ENCODE measurements at regions not wholly inside any gene's neighbourhood (a gene's known extent, or its start where the extent isn't known, plus 50 kb on each side); places are given as distances from the start of the nearest gene placed in this dataset.

DNA sequence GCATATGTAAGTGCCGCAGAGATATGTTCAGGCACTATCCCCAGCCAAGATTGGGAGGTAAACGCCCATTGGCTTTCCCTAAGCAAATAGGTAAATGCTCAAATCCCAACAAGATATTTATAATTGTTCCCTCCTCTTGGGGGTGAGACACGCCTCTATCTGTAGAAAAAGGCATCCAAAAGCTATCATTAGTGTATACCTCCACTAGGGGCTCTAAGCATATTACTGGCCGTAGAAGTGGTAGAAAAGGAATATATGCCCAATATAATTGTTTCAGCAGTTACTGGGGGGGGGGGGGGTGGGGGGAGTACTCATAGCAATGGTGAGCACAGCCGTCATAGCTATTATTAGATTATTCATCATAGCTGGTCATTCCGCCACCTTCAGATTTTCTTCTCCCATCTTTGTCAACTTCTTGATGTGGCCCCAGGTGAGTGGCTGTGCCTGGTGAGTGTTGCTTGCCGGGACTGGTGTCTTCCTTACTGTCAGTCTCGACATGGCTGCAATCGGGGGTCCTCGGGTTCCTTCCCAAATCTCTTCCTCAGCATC is 53.3 kb upstream of the WDR1 start:
- Mint-ChIP-seq H3K36me3 (ENCODE audit: low read depth) (no peaks in the 10 kb centered on the region), H3K27ac (no peak overlapping the region), H3K4me1 (peaks cover 33% of the 10 kb centered on the region), H3K27me3 (ENCODE audit: low read depth) (peaks cover 13% of the 10 kb centered on the region), H3K9me3 (no peaks in the 10 kb centered on the region), H3K4me3 (no peak overlapping the region)
- TF ChIP-seq, protein P1, sequence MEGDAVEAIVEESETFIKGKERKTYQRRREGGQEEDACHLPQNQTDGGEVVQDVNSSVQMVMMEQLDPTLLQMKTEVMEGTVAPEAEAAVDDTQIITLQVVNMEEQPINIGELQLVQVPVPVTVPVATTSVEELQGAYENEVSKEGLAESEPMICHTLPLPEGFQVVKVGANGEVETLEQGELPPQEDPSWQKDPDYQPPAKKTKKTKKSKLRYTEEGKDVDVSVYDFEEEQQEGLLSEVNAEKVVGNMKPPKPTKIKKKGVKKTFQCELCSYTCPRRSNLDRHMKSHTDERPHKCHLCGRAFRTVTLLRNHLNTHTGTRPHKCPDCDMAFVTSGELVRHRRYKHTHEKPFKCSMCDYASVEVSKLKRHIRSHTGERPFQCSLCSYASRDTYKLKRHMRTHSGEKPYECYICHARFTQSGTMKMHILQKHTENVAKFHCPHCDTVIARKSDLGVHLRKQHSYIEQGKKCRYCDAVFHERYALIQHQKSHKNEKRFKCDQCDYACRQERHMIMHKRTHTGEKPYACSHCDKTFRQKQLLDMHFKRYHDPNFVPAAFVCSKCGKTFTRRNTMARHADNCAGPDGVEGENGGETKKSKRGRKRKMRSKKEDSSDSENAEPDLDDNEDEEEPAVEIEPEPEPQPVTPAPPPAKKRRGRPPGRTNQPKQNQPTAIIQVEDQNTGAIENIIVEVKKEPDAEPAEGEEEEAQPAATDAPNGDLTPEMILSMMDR (IDR thresholded peaks at IDR 0.05; ENCODE audit: unreplicated experiment in 3 of 3) = no peak

DNA sequence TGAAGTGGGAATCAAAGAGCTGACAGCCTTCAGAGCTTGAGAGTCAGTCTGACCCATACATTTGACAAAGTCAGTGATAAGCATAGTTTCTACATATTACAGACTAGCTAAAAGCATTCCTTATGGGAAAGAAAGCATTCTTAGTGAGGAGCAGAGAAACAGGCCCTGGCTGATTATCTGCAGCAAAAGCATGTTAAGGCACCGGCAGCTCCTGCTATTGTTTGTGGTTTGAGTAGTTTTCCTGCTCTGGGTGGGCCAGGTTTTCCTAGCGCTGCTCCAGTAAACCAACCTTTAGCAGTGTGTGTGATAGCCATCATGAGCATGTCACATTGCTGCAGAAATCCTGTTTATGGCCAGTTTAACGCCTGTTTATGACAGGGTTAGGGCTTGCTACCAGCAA is 51.6 kb upstream of the WDR1 start:
- H3K36me3 Mint-ChIP-seq (ENCODE audit: low read depth) = no peaks in the 10 kb centered on the region
- TF ChIP-seq, protein P1 (IDR thresholded peaks at IDR 0.05; ENCODE audit: unreplicated experiment in 3 of 3) = no peak
- no peaks in the 10 kb centered on the region for H3K9me3 Mint-ChIP-seq
- H3K4me1 Mint-ChIP-seq = peaks cover 15% of the 10 kb centered on the region
- H3K27me3 Mint-ChIP-seq (ENCODE audit: low read depth) = peaks cover 8% of the 10 kb centered on the region
- H3K4me3 Mint-ChIP-seq = no peak overlapping the region
- H3K27ac Mint-ChIP-seq = no peak overlapping the region

DNA sequence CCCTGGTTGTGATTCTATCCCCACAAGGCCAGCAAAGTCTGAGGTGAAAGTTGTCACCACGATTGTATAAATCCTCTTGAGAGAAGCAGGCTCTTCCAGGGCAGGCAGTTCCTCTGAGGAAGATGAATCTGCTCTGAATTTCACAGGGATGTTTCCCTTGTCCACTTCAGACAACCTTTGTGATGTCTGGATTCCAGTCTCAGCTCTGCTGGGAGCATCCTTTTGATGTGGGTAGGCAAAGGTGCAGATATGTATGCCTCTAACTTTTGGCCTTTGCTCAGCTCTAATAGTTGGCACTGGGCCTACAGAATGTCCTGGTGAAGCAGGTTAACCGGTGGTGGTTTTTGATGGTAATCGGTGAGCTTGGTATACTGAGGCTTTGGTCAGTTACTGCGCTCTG is 50.6 kb upstream of the WDR1 start:
- TF ChIP-seq, protein P1 (IDR thresholded peaks at IDR 0.05; ENCODE audit: unreplicated experiment in 3 of 3) = no peak
- no peaks in the 10 kb centered on the region for H3K9me3 Mint-ChIP-seq
- no peak overlapping the region for H3K4me3 Mint-ChIP-seq
- H3K36me3 Mint-ChIP-seq (ENCODE audit: low read depth) = no peaks in the 10 kb centered on the region
- no peak overlapping the region for H3K27ac Mint-ChIP-seq
- peaks cover 4% of the 10 kb centered on the region for H3K27me3 Mint-ChIP-seq (ENCODE audit: low read depth)
- peaks cover 6% of the 10 kb centered on the region for H3K4me1 Mint-ChIP-seq
